Neutrophil (primary cell): ENCODE measurements at regions not wholly inside any gene's neighbourhood (a gene's known extent, or its start where the extent isn't known, plus 50 kb on each side); places are given as distances from the start of the nearest gene placed in this dataset.

ENCODE experiments used
- H3K27ac ChIP-seq: fragments of 200-600 bp; sonication (generic); 2 replicates; pipeline ENCODE4 v1.5.1; 2016; ENCODE audit warnings: mild to moderate bottlenecking, moderate library complexity
- H3K27me3 ChIP-seq: fragments of 200-600 bp; sonication (generic); 2 replicates; pipeline ENCODE4 v1.6.0; 2016; ENCODE audit warnings: mild to moderate bottlenecking
- H3K36me3 ChIP-seq: fragments of 200-600 bp; sonication (generic); 2 replicates; pipeline ENCODE4 v1.5.1; 2017
- H3K4me1 ChIP-seq, 2 experiments: fragments of 200-600 bp in 1 of 2; sonication (generic) in 1 of 2; 1 replicate in 1 of 2; 2 replicates in 1 of 2; pipeline versions ENCODE4 v1.5.1 to v1.6.1; 2013 to 2016; ENCODE audit warnings: low read depth in 1 of 2, low read length in 1 of 2, mild to moderate bottlenecking in 1 of 2, moderate library complexity in 1 of 2; ENCODE audit not compliant: control insufficient read depth in 1 of 2, insufficient read depth in 1 of 2
- H3K4me3 ChIP-seq, 2 experiments: fragments of 200-600 bp in 1 of 2; sonication (generic) in 1 of 2; 1 replicate in 1 of 2; 2 replicates in 1 of 2; pipeline ENCODE4 v1.5.1; 2013 to 2016; ENCODE audit warnings: low read depth in 1 of 2, low read length in 1 of 2, mild to moderate bottlenecking in 1 of 2, moderate library complexity in 1 of 2
- H3K9me3 ChIP-seq: fragments of 200-600 bp; sonication (generic); 2 replicates; pipeline ENCODE4 v1.5.1; 2016
- CTCF ChIP-seq: fragments of 200-600 bp; sonication (generic); IDR thresholded peaks from 2 replicates; pipeline ENCODE4 v1.5.1; 2016; ENCODE audit warnings: antibody characterized with exemption

GRCh38 chr21:27300770-27301169 lies 333.9 kb upstream of the ADAMTS5 start:
- no peaks in the 10 kb centered on the region for H3K36me3 ChIP-seq
- TF ChIP-seq CTCF: no peak
- no peak overlapping the region for H3K4me3 ChIP-seq
- H3K27me3 ChIP-seq: no peaks in the 10 kb centered on the region
- H3K27ac ChIP-seq: no peak overlapping the region
- no peaks in the 10 kb centered on the region for H3K9me3 ChIP-seq
- no peaks in the 10 kb centered on the region for H3K4me1 ChIP-seq

GRCh38 chr21:27298465-27298864 lies 331.6 kb upstream of the ADAMTS5 start:
- Histone ChIP-seq H3K4me1 (no peaks in the 10 kb centered on the region), H3K36me3 (no peaks in the 10 kb centered on the region), H3K27ac (no peak overlapping the region), H3K27me3 (no peaks in the 10 kb centered on the region), H3K9me3 (no peaks in the 10 kb centered on the region), H3K4me3 (no peak overlapping the region)
- TF ChIP-seq CTCF: no peak

- Histone ChIP-seq H3K9me3 (no peaks in the 10 kb centered on the region), H3K27ac (no peak overlapping the region), H3K36me3 (no peaks in the 10 kb centered on the region), H3K4me1 (no peaks in the 10 kb centered on the region), H3K27me3 (no peaks in the 10 kb centered on the region), H3K4me3 (no peak overlapping the region)
- TF ChIP-seq CTCF: no peak
Observed at GRCh38 chr21:27293239-27293638, 326.4 kb upstream of the ADAMTS5 start.

- Histone ChIP-seq H3K36me3 (no peaks in the 10 kb centered on the region), H3K27me3 (no peaks in the 10 kb centered on the region), H3K4me1 (no peaks in the 10 kb centered on the region), H3K9me3 (no peaks in the 10 kb centered on the region), H3K4me3 (no peak overlapping the region), H3K27ac (no peak overlapping the region)
- TF ChIP-seq CTCF: no peak
Observed at GRCh38 chr21:27292783-27293182, 325.9 kb upstream of the ADAMTS5 start.

GRCh38 chr21:27292229-27292628 lies 325.3 kb upstream of the ADAMTS5 start:
- no peaks in the 10 kb centered on the region for H3K9me3 ChIP-seq
- no peak overlapping the region for H3K27ac ChIP-seq
- no peak overlapping the region for H3K4me3 ChIP-seq
- no peaks in the 10 kb centered on the region for H3K36me3 ChIP-seq
- H3K4me1 ChIP-seq: no peaks in the 10 kb centered on the region
- TF ChIP-seq CTCF: no peak
- H3K27me3 ChIP-seq: no peaks in the 10 kb centered on the region

GRCh38 chr21:27291006-27291405 lies 324.1 kb upstream of the ADAMTS5 start:
- Histone ChIP-seq H3K9me3 (no peaks in the 10 kb centered on the region), H3K27me3 (no peaks in the 10 kb centered on the region), H3K36me3 (no peaks in the 10 kb centered on the region), H3K4me3 (no peak overlapping the region), H3K4me1 (no peaks in the 10 kb centered on the region), H3K27ac (no peak overlapping the region)
- no peak for TF ChIP-seq CTCF
